PC-3 (cell line): ENCODE measurements at regions not wholly inside any gene's neighbourhood (a gene's known extent, or its start where the extent isn't known, plus 50 kb on each side); places are given as distances from the start of the nearest gene placed in this dataset.

Source experiments
- ATAC-seq: fragments of 200-7000 bp; cut with Tn5 transposase; 2 replicates; pipeline ENCODE4 v1.9.1; 2020; ENCODE audit warnings: mild to moderate bottlenecking, moderate library complexity
- BruUV-seq: library from RNA; stranded (reverse); fragments of 400-500 nt; replicated peaks from 2 replicates; lab custom pipeline; 2021; lab: Mats Ljungman, UMichigan
- CTCF ChIA-PET: fragments of 300-600 bp; sonication (Branson Sonifier 250); formaldehyde crosslinking; loops from one replicate; lab custom pipeline; 2022; ENCODE audit warnings: antibody characterized with exemption; lab: Charles Lee
- POLR2A ChIA-PET: fragments of 300-600 bp; sonication (Branson Sonifier 250); formaldehyde crosslinking; loops from one replicate; lab custom pipeline; 2022; ENCODE audit warnings: antibody characterized with exemption; ENCODE audit not compliant: unreplicated experiment; lab: Charles Lee
- DNase-seq: peaks from one replicate; pipeline ENCODE4 v3.0.0-alpha.2; 2015
- H2AFZ ChIP-seq: fragments of 300-600 bp; sonication (generic); 2 replicates; pipeline ENCODE4 v1.6.0; 2016; ENCODE audit warnings: antibody characterized with exemption, low read length
- H3F3A ChIP-seq: fragments of 300-600 bp; sonication (generic); one replicate; pipeline ENCODE4 v1.6.0; 2017; ENCODE audit warnings: antibody characterized with exemption, low read length, control low read depth, mild to moderate bottlenecking; ENCODE audit not compliant: unreplicated experiment
- H3K27ac ChIP-seq: fragments of 300-600 bp; sonication (generic); 2 replicates; pipeline ENCODE4 v1.5.1; 2016; ENCODE audit warnings: mild to moderate bottlenecking, low read length
- H3K27me3 ChIP-seq: fragments of 300-600 bp; sonication (generic); 2 replicates; pipeline ENCODE4 v1.6.1; 2016; ENCODE audit warnings: low read length, mixed read lengths
- H3K36me3 ChIP-seq: fragments of 300-600 bp; sonication (generic); 2 replicates; pipeline ENCODE4 v1.6.1; 2016; ENCODE audit warnings: low read depth, mixed run types, low read length, mixed read lengths
- H3K4me1 ChIP-seq: fragments of 300-600 bp; sonication (generic); 2 replicates; pipeline ENCODE4 v1.5.1; 2016; ENCODE audit warnings: low read length; ENCODE audit not compliant: insufficient read depth
- H3K4me2 ChIP-seq: fragments of 300-600 bp; sonication (generic); 2 replicates; pipeline ENCODE4 v1.6.0; 2016; ENCODE audit warnings: low read length
- H3K4me3 ChIP-seq: fragments of 300-600 bp; sonication (generic); 2 replicates; pipeline ENCODE4 v1.5.1; 2016; ENCODE audit warnings: mild to moderate bottlenecking, low read length, mixed read lengths
- H3K79me2 ChIP-seq: fragments of 300-600 bp; sonication (generic); 2 replicates; pipeline ENCODE4 v1.6.1; 2017; ENCODE audit warnings: low read length, mixed read lengths
- H3K9ac ChIP-seq: fragments of 300-600 bp; sonication (generic); 2 replicates; pipeline ENCODE4 v1.6.0; 2016; ENCODE audit warnings: mild to moderate bottlenecking, low read length
- H3K9me2 ChIP-seq: fragments of 300-600 bp; sonication (generic); replicated peaks from 2 replicates; pipeline ENCODE4 v1.6.1; 2016; ENCODE audit warnings: mixed run types, low read length, mixed read lengths
- H3K9me3 ChIP-seq: fragments of 300-600 bp; sonication (generic); 2 replicates; pipeline ENCODE4 v1.6.1; 2016; ENCODE audit warnings: low read length, mixed read lengths
- H4K20me1 ChIP-seq: fragments of 300-600 bp; sonication (generic); 2 replicates; pipeline ENCODE4 v1.6.1; 2016; ENCODE audit warnings: low read length, mixed read lengths
- CTCF ChIP-seq: fragments of 300-600 bp; sonication (generic); conservative IDR thresholded peaks from 2 replicates; pipeline ENCODE4 v1.5.1; 2017; ENCODE audit warnings: antibody characterized with exemption, low read depth, mild to moderate bottlenecking, low read length
- EZH2 ChIP-seq: fragments of 300-600 bp; sonication (generic); IDR thresholded peaks from one replicate; pipeline ENCODE4 v1.6.1; 2017; ENCODE audit warnings: antibody characterized with exemption, mild to moderate bottlenecking, low read length; ENCODE audit not compliant: unreplicated experiment
- EZH2phosphoT487 ChIP-seq: fragments of 300-600 bp; sonication (generic); IDR thresholded peaks from 2 replicates; pipeline ENCODE4 v1.6.1; 2018; ENCODE audit warnings: mild to moderate bottlenecking, antibody characterized with exemption, low read length, borderline replicate concordance
- intact Hi-C: fragments of 100-400 bp; cut with micrococcal nuclease; formaldehyde crosslinking; loops from 2 replicates; pipeline ENCODE4 v1.9.0; 2023

DNA sequence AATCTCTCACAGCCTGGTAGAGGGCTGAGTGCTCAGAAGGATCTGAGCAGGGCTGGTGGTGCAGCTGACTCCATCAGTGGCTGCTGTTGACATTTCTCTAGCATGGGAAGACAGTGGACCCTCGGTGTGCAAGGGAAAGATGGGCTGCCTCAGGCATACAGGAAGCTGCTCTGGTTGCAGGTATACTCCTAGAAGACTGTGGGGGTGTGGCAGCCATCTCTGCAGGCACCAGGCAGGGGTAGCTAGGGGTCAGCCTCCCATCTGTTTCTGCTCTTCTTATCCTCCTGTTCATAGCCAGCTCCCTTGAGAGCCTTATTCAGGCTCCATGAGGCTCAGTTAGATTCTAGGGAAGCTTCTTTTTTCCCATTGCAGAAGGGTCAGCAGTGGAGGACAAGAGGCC is 475.5 kb downstream of the TSHZ3 start:
- BruUV-seq, result no TSS peak
- Histone ChIP-seq H2AFZ (no peak overlapping the region), H3K9me3 (no peaks in the 10 kb centered on the region), H3K9ac (no peak overlapping the region), H3K9me2 (no peaks in the 10 kb centered on the region), H4K20me1 (no peaks in the 10 kb centered on the region), H3K4me1 (no peaks in the 10 kb centered on the region), H3K79me2 (no peaks in the 10 kb centered on the region), H3K4me3 (no peak overlapping the region), H3K4me2 (no peak overlapping the region), H3F3A (no peaks in the 10 kb centered on the region), H3K27me3 (no peaks in the 10 kb centered on the region), H3K27ac (no peak overlapping the region), H3K36me3 (no peaks in the 10 kb centered on the region)
- CTCF ChIA-PET, result no interaction called here
- no peak for ATAC-seq
- POLR2A ChIA-PET, result no interaction called here
- DNase-seq, result no peak
- TF ChIP-seq EZH2phosphoT487 (no peak), EZH2 (no peak), CTCF (no peak)
- intact Hi-C loops, result no loop called here

DNA sequence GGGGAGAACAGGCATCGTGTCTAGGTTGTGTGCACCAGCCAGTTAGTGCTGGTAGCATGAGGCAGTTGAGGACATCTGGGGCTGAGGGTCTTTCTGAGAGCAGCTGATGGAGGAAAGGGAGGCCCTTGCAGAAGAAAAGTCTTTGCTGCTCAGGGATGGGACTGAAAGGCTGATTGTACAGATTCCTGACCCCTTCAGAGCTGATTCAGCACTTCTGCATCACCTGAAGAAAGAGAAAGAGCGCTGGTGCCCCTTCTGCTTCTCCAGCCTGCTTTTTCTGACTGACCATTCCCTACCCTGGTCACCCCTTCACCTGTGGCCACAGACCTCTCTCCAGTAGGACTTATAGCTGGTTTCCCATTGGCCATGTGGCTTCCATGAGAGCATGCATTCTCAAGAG is 476.2 kb downstream of the TSHZ3 start:
- Histone ChIP-seq H3K4me3 (no peak overlapping the region), H3K79me2 (no peaks in the 10 kb centered on the region), H3K36me3 (no peaks in the 10 kb centered on the region), H3K27me3 (no peaks in the 10 kb centered on the region), H3K4me1 (no peaks in the 10 kb centered on the region), H3K9me2 (no peaks in the 10 kb centered on the region), H3K4me2 (no peak overlapping the region), H3K9me3 (no peaks in the 10 kb centered on the region), H2AFZ (no peak overlapping the region), H3K9ac (no peak overlapping the region), H3K27ac (no peak overlapping the region), H4K20me1 (no peaks in the 10 kb centered on the region), H3F3A (no peaks in the 10 kb centered on the region)
- TF ChIP-seq CTCF (no peak), EZH2 (no peak), EZH2phosphoT487 (no peak)
- ATAC-seq, result no peak
- DNase-seq, result no peak
- BruUV-seq, result no TSS peak
- POLR2A ChIA-PET, result no interaction called here
- intact Hi-C loops, result no loop called here
- CTCF ChIA-PET, result no interaction called here

DNA sequence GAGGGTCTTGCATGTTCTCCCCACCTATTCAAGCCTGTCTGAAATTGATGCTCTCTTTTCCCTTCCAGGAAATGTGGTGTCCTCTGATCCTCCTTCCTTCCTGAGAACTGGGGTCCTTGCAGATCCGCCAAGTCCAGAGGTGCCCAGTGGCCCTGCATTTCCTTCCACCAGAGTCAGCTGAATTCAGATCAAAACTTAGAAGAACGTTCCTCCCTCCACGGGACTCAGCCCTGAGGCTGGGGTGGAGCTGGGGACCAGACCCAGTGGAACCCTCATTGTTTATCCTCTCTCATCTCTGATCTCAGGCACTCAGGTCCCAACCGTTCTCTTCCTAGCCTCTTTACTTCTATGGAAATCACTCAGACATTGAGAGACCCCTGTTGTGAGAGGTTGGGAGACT is 477.3 kb downstream of the TSHZ3 start:
- ChIA-PET POLR2A (no interaction called here), CTCF (no interaction called here)
- intact Hi-C loops, result no loop called here
- no peak overlapping the region for H3K4me2 ChIP-seq
- H3K9me2 ChIP-seq, result no peaks in the 10 kb centered on the region
- ATAC-seq (no peak), DNase-seq (no peak)
- no peaks in the 10 kb centered on the region for H3K36me3 ChIP-seq
- no peaks in the 10 kb centered on the region for H3F3A ChIP-seq
- H3K9ac ChIP-seq, result no peak overlapping the region
- no TSS peak for BruUV-seq
- no peaks in the 10 kb centered on the region for H3K4me1 ChIP-seq
- no peaks in the 10 kb centered on the region for H3K9me3 ChIP-seq
- no peak for TF ChIP-seq EZH2
- TF ChIP-seq CTCF, result no peak
- TF ChIP-seq EZH2phosphoT487, result no peak
- H3K4me3 ChIP-seq, result no peak overlapping the region
- H4K20me1 ChIP-seq, result no peaks in the 10 kb centered on the region
- no peak overlapping the region for H2AFZ ChIP-seq
- H3K79me2 ChIP-seq, result no peaks in the 10 kb centered on the region
- no peak overlapping the region for H3K27ac ChIP-seq
- H3K27me3 ChIP-seq, result no peaks in the 10 kb centered on the region
